Left ventricle myocardium inferior (tissue), 1 donor: ENCODE measurements at regions not wholly inside any gene's neighbourhood (a gene's known extent, or its start where the extent isn't known, plus 50 kb on each side); places are given as distances from the start of the nearest gene placed in this dataset.

Experiments used
- DNase-seq: peaks from one replicate; pipeline ENCODE4 v3.0.0-alpha.2; 2020
- H3K27ac ChIP-seq: fragments of 200-600 bp; replicated peaks from 2 replicates; pipeline ENCODE4 v1.8.0; 2021
- H3K27me3 ChIP-seq: fragments of 200-600 bp; 2 replicates; pipeline ENCODE4 v1.8.0; 2021; ENCODE audit warnings: low read depth
- H3K36me3 ChIP-seq: fragments of 200-600 bp; 2 replicates; pipeline ENCODE4 v1.8.0; 2021
- H3K4me1 ChIP-seq: fragments of 200-600 bp; 2 replicates; pipeline ENCODE4 v1.8.0; 2021
- H3K4me3 ChIP-seq: fragments of 200-600 bp; 2 replicates; pipeline ENCODE4 v1.8.0; 2021; ENCODE audit warnings: mild to moderate bottlenecking, moderate library complexity
- H3K9me3 ChIP-seq: fragments of 200-600 bp; replicated peaks from 2 replicates; pipeline ENCODE4 v1.8.0; 2021
- CTCF ChIP-seq: fragments of 200-600 bp; IDR thresholded peaks from 2 replicates; pipeline ENCODE4 v1.8.0; 2021; ENCODE audit warnings: antibody characterized with exemption, mild to moderate bottlenecking, borderline replicate concordance
- intact Hi-C: fragments of 100-400 bp; cut with micrococcal nuclease; formaldehyde crosslinking; loops from one replicate; pipeline ENCODE4 v1.11.0; 2022
- donor health status: DM: no; HTN: yes; CAD: no; lungs with severe emphysema.

- intact Hi-C loops, result no loop called here
- Histone ChIP-seq H3K36me3 (no peaks in the 10 kb centered on the region), H3K4me1 (no peaks in the 10 kb centered on the region), H3K27me3 (no peaks in the 10 kb centered on the region), H3K27ac (no peak overlapping the region), H3K4me3 (no peak overlapping the region), H3K9me3 (no peaks in the 10 kb centered on the region)
- no peak for TF ChIP-seq CTCF
- DNase-seq, result no peak
These were observed 272.4 kb upstream of the FOXG1 start for GRCh38 chr14:28494196-28494595.

- H3K9me3 ChIP-seq, result no peaks in the 10 kb centered on the region
- H3K36me3 ChIP-seq, result no peaks in the 10 kb centered on the region
- H3K4me3 ChIP-seq, result no peak overlapping the region
- TF ChIP-seq CTCF, result no peak
- no peak overlapping the region for H3K27ac ChIP-seq
- intact Hi-C loops, result no loop called here
- H3K4me1 ChIP-seq, result no peaks in the 10 kb centered on the region
- H3K27me3 ChIP-seq, result no peaks in the 10 kb centered on the region
- DNase-seq, result no peak
These were observed 270.2 kb upstream of the FOXG1 start for GRCh38 chr14:28496364-28496763.

GRCh38 chr14:28502517-28502916 is 264.1 kb upstream of the FOXG1 start:
- H3K27ac ChIP-seq, result no peak overlapping the region
- DNase-seq, result no peak
- intact Hi-C loops, result no loop called here
- H3K36me3 ChIP-seq, result no peaks in the 10 kb centered on the region
- H3K4me1 ChIP-seq, result no peaks in the 10 kb centered on the region
- no peaks in the 10 kb centered on the region for H3K27me3 ChIP-seq
- TF ChIP-seq CTCF, result no peak
- H3K4me3 ChIP-seq, result no peak overlapping the region
- peaks cover 21% of the 10 kb centered on the region for H3K9me3 ChIP-seq

GRCh38 chr14:28515571-28515970 is 251.0 kb upstream of the FOXG1 start:
- Histone ChIP-seq H3K27me3 (no peaks in the 10 kb centered on the region), H3K4me3 (no peak overlapping the region), H3K4me1 (no peaks in the 10 kb centered on the region), H3K27ac (no peak overlapping the region), H3K36me3 (no peaks in the 10 kb centered on the region), H3K9me3 (peaks cover 20% of the 10 kb centered on the region)
- no peak for DNase-seq
- intact Hi-C loops, result no loop called here
- no peak for TF ChIP-seq CTCF

GRCh38 chr14:28536889-28537288 is 229.7 kb upstream of the FOXG1 start:
- intact Hi-C loops, result no loop called here
- no peaks in the 10 kb centered on the region for H3K4me1 ChIP-seq
- no peak for DNase-seq
- no peaks in the 10 kb centered on the region for H3K27me3 ChIP-seq
- no peaks in the 10 kb centered on the region for H3K36me3 ChIP-seq
- H3K4me3 ChIP-seq, result no peak overlapping the region
- H3K9me3 ChIP-seq, result peaks cover 25% of the 10 kb centered on the region
- no peak for TF ChIP-seq CTCF
- H3K27ac ChIP-seq, result no peak overlapping the region

GRCh38 chr14:28542040-28542439 is 224.5 kb upstream of the FOXG1 start:
- DNase-seq, result no peak
- H3K4me1 ChIP-seq, result no peaks in the 10 kb centered on the region
- no peak for TF ChIP-seq CTCF
- H3K9me3 ChIP-seq, result peaks cover 24% of the 10 kb centered on the region
- no peak overlapping the region for H3K4me3 ChIP-seq
- no peaks in the 10 kb centered on the region for H3K27me3 ChIP-seq
- intact Hi-C loops, result no loop called here
- no peaks in the 10 kb centered on the region for H3K36me3 ChIP-seq
- H3K27ac ChIP-seq, result no peak overlapping the region
